H1 (cell line): ENCODE measurements at regions not wholly inside any gene's neighbourhood (a gene's known extent, or its start where the extent isn't known, plus 50 kb on each side); places are given as distances from the start of the nearest gene placed in this dataset.

Experiments used
- CTCF ChIA-PET: fragments of 300-600 bp; sonication (Branson Sonifier 250); formaldehyde crosslinking; loops from one replicate; lab custom pipeline; 2021; ENCODE audit not compliant: partially characterized antibody; lab: Charles Lee
- POLR2A ChIA-PET: fragments of 300-600 bp; sonication (Branson Sonifier 250); formaldehyde crosslinking; loops from one replicate; lab custom pipeline; 2021; ENCODE audit warnings: inconsistent platforms; ENCODE audit not compliant: partially characterized antibody; lab: Charles Lee
- DNase-seq, 2 experiments: peaks; one replicate each; pipeline versions ENCODE4 v3.0.0 to v3.0.0-alpha.2; 2010 to 2022; ENCODE audit warnings: low spot score in 2 of 2, low read depth in 1 of 2, mixed read lengths in 1 of 2
- FAIRE-seq: peaks from 2 replicates; lab custom pipeline; 2011; peaks lifted over from hg19 to GRCh38; lab: Jason Lieb, UNC
- H2AFZ ChIP-seq: 2 replicates; pipeline ENCODE4 v1.8.1; 2012; ENCODE audit warnings: low read length, inconsistent platforms
- H2AK5ac ChIP-seq: 2 replicates; pipeline ENCODE4 v1.6.1; 2013; ENCODE audit warnings: low read depth, low read length
- H2BK120ac ChIP-seq: replicated peaks from 2 replicates; pipeline ENCODE3; 2013; ENCODE audit warnings: low read depth, low read length, inconsistent platforms
- H2BK12ac ChIP-seq: 2 replicates; pipeline ENCODE4 v1.6.1; 2013; ENCODE audit warnings: low read depth, low read length
- H2BK15ac ChIP-seq: 2 replicates; pipeline ENCODE4 v1.6.1; 2013; ENCODE audit warnings: low read length
- H2BK20ac ChIP-seq: 2 replicates; pipeline ENCODE4 v1.6.1; 2013; ENCODE audit warnings: low read length
- H2BK5ac ChIP-seq: 2 replicates; pipeline ENCODE4 v1.6.1; 2013; ENCODE audit warnings: low read depth, low read length
- H3K14ac ChIP-seq: 2 replicates; pipeline ENCODE4 v1.6.1; 2013; ENCODE audit warnings: inconsistent platforms; ENCODE audit not compliant: insufficient read length
- H3K18ac ChIP-seq: 2 replicates; pipeline ENCODE4 v1.6.1; 2013; ENCODE audit warnings: low read length; ENCODE audit errors: extremely low read depth
- H3K23ac ChIP-seq: 2 replicates; pipeline ENCODE4 v1.6.1; 2013; ENCODE audit warnings: inconsistent platforms; ENCODE audit not compliant: insufficient read length
- H3K23me2 ChIP-seq: 2 replicates; pipeline ENCODE4 v1.6.1; 2013; ENCODE audit warnings: low read depth, low read length
- H3K27ac ChIP-seq: 2 replicates; pipeline ENCODE4 v1.6.1; 2011; ENCODE audit warnings: low read depth, low read length, inconsistent platforms
- H3K27me3 ChIP-seq, 4 experiments: replicated peaks in 1 of 4; 1 replicate in 1 of 4; 2 replicates in 3 of 4; pipeline versions ENCODE4 v1.6.1 to v1.8.1; 2011 to 2013; ENCODE audit warnings: low read length in 3 of 4, mild to moderate bottlenecking in 3 of 4, inconsistent platforms in 2 of 4, mixed read lengths in 2 of 4, moderate library complexity in 1 of 4; ENCODE audit not compliant: control insufficient read depth in 3 of 4, insufficient read depth in 3 of 4; ENCODE audit errors: extremely low read depth in 1 of 4
- H3K36me3 ChIP-seq, 4 experiments: 2 replicates each; pipeline versions ENCODE4 v1.6.1 to v1.8.1; 2011 to 2013; ENCODE audit warnings: mild to moderate bottlenecking in 4 of 4, low read length in 3 of 4, moderate library complexity in 2 of 4, control low read depth in 1 of 4, inconsistent platforms in 1 of 4; ENCODE audit not compliant: insufficient read depth in 4 of 4, control insufficient read depth in 2 of 4
- H3K4ac ChIP-seq: replicated peaks from 2 replicates; pipeline ENCODE3; 2013; ENCODE audit warnings: low read length, low read depth, mixed read lengths, inconsistent platforms; ENCODE audit not compliant: insufficient read length
- H3K4me1 ChIP-seq, 4 experiments: replicated peaks in 1 of 4; 1 replicate in 1 of 4; 2 replicates in 3 of 4; pipeline versions ENCODE4 v1.6.1 to v1.8.1; 2011 to 2013; ENCODE audit warnings: low read length in 3 of 4, inconsistent platforms in 2 of 4, mixed read lengths in 1 of 4; ENCODE audit not compliant: insufficient read depth in 4 of 4, control insufficient read depth in 3 of 4
- H3K4me2 ChIP-seq, 2 experiments: 2 replicates each; pipeline versions ENCODE4 v1.6.1 to v1.8.1; 2011 to 2013; ENCODE audit warnings: low read depth in 2 of 2, low read length in 2 of 2, control low read depth in 1 of 2, inconsistent platforms in 1 of 2, mild to moderate bottlenecking in 1 of 2; ENCODE audit not compliant: insufficient read depth in 1 of 2
- H3K4me3 ChIP-seq, 4 experiments: fragments of 200-600, 300-600 bp in 1 of 4; sonication (generic), shearing (Covaris generic), sonication (Bioruptor Twin) in 1 of 4; 2 replicates each; pipeline versions ENCODE4 v1.5.1 to v1.8.1; 2011 to 2016; ENCODE audit warnings: low read length in 4 of 4, low read depth in 3 of 4, control low read depth in 2 of 4, inconsistent platforms in 2 of 4, mild to moderate bottlenecking in 2 of 4, mixed read lengths in 1 of 4, moderate library complexity in 1 of 4; ENCODE audit not compliant: insufficient read depth in 2 of 4; ENCODE audit errors: extremely low read depth in 1 of 4
- H3K56ac ChIP-seq: replicated peaks from 2 replicates; pipeline ENCODE3; 2013; ENCODE audit warnings: low read depth, mild to moderate bottlenecking, mixed read lengths, low read length, inconsistent platforms; ENCODE audit not compliant: insufficient read length
- H3K79me1 ChIP-seq: 2 replicates; pipeline ENCODE4 v1.6.1; 2013; ENCODE audit warnings: low read depth, low read length, control low read depth
- H3K79me2 ChIP-seq, 2 experiments: 2 replicates each; pipeline versions ENCODE4 v1.6.1 to v1.8.1; 2012 to 2013; ENCODE audit warnings: low read length in 2 of 2, mild to moderate bottlenecking in 2 of 2, inconsistent platforms in 1 of 2; ENCODE audit not compliant: insufficient read depth in 2 of 2, control insufficient read depth in 1 of 2
- H3K9ac ChIP-seq, 4 experiments: replicated peaks in 1 of 4; 1 replicate in 1 of 4; 2 replicates in 3 of 4; pipeline versions ENCODE4 v1.6.1 to v1.8.1; 2011 to 2013; ENCODE audit warnings: low read depth in 3 of 4, low read length in 3 of 4, control low read depth in 2 of 4, mild to moderate bottlenecking in 2 of 4, moderate library complexity in 2 of 4, inconsistent platforms in 1 of 4; ENCODE audit errors: extremely low read depth in 1 of 4
- H3K9me3 ChIP-seq, 2 experiments: 2 replicates each; pipeline versions ENCODE4 v1.6.1 to v1.8.1; 2012 to 2013; ENCODE audit warnings: mild to moderate bottlenecking in 2 of 2, moderate library complexity in 2 of 2, control low read depth in 1 of 2, inconsistent platforms in 1 of 2, low read depth in 1 of 2, low read length in 1 of 2, mixed read lengths in 1 of 2; ENCODE audit not compliant: insufficient read depth in 2 of 2
- H4K20me1 ChIP-seq, 2 experiments: replicated peaks in 1 of 2; 2 replicates each; pipeline versions ENCODE3 to v1.8.1; 2011 to 2013; ENCODE audit warnings: inconsistent platforms in 2 of 2, low read length in 2 of 2, mild to moderate bottlenecking in 1 of 2; ENCODE audit not compliant: insufficient read depth in 2 of 2, control insufficient read depth in 1 of 2
- H4K5ac ChIP-seq: 2 replicates; pipeline ENCODE4 v1.6.1; 2013; ENCODE audit warnings: low read length, low read depth, mixed read lengths, inconsistent platforms; ENCODE audit not compliant: insufficient read length
- H4K8ac ChIP-seq: 2 replicates; pipeline ENCODE4 v1.8.0; 2013; ENCODE audit warnings: mild to moderate bottlenecking, moderate library complexity, low read length, inconsistent platforms; ENCODE audit not compliant: insufficient read depth; ENCODE audit errors: extremely low read depth
- H4K91ac ChIP-seq: replicated peaks from 2 replicates; pipeline ENCODE3; 2013; ENCODE audit warnings: low read length, mixed read lengths, inconsistent platforms; ENCODE audit not compliant: insufficient read length
- CREB1 ChIP-seq: IDR thresholded peaks from 2 replicates; pipeline ENCODE4 v1.6.1; 2012; ENCODE audit warnings: inconsistent platforms
- KDM5A ChIP-seq: fragments of 200-600 bp; IDR thresholded peaks from 2 replicates; pipeline ENCODE4 v1.7.1; 2012; ENCODE audit warnings: mild to moderate bottlenecking, low read length, inconsistent platforms, mixed read lengths
- POLR2AphosphoS5 ChIP-seq: IDR thresholded peaks from 2 replicates; pipeline ENCODE4 v1.6.1; 2011; ENCODE audit warnings: low read depth, low read length
- TCF12 ChIP-seq: IDR thresholded peaks from 2 replicates; pipeline ENCODE4 v1.6.1; 2011; ENCODE audit warnings: low read depth, mild to moderate bottlenecking, low read length
- YY1 ChIP-seq: IDR thresholded peaks from 2 replicates; pipeline ENCODE4 v1.6.1; 2011; ENCODE audit warnings: low read depth, mild to moderate bottlenecking, low read length
- WGBS, 2 experiments: shearing (Covaris generic) in 1 of 2; methylation state at CpG; one replicate each; pipeline versions ENCODE4 v1.1.6 to v1.1.7; 2013 to 2015; ENCODE audit warnings: low lambda C conversion rate in 2 of 2, mixed read lengths in 2 of 2, inconsistent platforms in 1 of 2, low coverage in 1 of 2, missing lambda C conversion rate in 1 of 2; ENCODE audit not compliant: insufficient replicate concordance in 2 of 2, insufficient coverage in 1 of 2, insufficient read length in 1 of 2; ENCODE audit errors: extremely low coverage in 1 of 2, missing lambda C conversion rate in 1 of 2; 5-methylcytosine and 5-hydroxymethylcytosine counted together
- TF ChIP-seq, protein P1 (sequence below), 3 experiments: IDR thresholded peaks; 1 replicate in 2 of 3; 2 replicates in 1 of 3; pipeline versions ENCODE4 v1.5.1 to v1.6.1; 2011; ENCODE audit warnings: low read length in 3 of 3, mild to moderate bottlenecking in 3 of 3, inconsistent platforms in 2 of 3, low read depth in 1 of 3, moderate library complexity in 1 of 3; ENCODE audit not compliant: insufficient read depth in 1 of 3; ENCODE audit errors: control extremely low read depth in 1 of 3
- TF ChIP-seq, protein P2 (sequence below): IDR thresholded peaks from 2 replicates; pipeline ENCODE4 v1.6.1; 2012; ENCODE audit warnings: inconsistent platforms
- TF ChIP-seq, protein P3 (sequence below): IDR thresholded peaks from 2 replicates; pipeline ENCODE4 v1.6.1; 2011; ENCODE audit warnings: low read length, improper control_type of control experiment

DNA sequence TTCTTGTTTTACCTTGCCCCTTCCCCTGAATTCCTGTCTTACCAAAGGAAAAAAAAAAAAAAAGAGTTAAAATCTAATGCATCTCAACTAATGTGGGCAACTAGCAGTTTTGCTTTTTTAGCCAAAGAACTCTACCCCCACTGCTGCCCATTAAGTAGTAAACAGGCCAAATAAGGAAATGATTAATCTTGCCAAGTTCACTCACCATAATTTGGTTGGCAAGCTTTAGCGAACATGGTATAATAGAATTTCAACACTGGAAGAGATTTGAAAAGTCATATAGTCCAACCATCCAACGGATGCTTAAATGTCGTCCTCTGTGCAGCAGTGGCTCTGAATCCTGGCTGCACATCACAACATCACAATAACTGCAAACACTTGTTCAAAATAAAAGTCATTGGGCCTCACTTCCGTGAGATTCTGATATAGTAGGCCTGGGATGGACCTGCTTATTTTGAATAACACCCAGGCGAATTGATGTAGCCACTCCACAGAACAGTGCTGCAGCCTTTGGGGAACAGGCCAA, 142.0 kb upstream of the UBE2E1 start:
- no peak overlapping the region for H2AFZ ChIP-seq
- H4K20me1 ChIP-seq: no peaks in the 10 kb centered on the region
- no peak overlapping the region for H2AK5ac ChIP-seq
- no peaks in the 10 kb centered on the region for H3K36me3 ChIP-seq
- H3K79me2 ChIP-seq: no peaks in the 10 kb centered on the region
- H3K4me1 ChIP-seq: peaks cover 0 to 4% (median under 1%) of the 10 kb centered on the region in 4 experiments; a peak in 3 of 7 replicates
- H4K5ac ChIP-seq: no peak overlapping the region
- H2BK20ac ChIP-seq: no peak overlapping the region
- ChIA-PET POLR2A (interaction anchor here (0.6 kb wide), 1 partner anchor 109 kb away, joined by 3 read pairs; no protein-coding TSS in a partner anchor), CTCF (interaction anchor here (0.6 to 1.4 kb wide), 3 partner anchors 15 to 1284 kb away, joined by 3 to 4 read pairs (median 3); no protein-coding TSS in a partner anchor)
- no peaks in the 10 kb centered on the region for H3K9me3 ChIP-seq
- H3K9ac ChIP-seq: no peak overlapping the region
- no peak overlapping the region for H3K23ac ChIP-seq
- no peak overlapping the region for H3K4me3 ChIP-seq
- H2BK12ac ChIP-seq: no peak overlapping the region
- no peak overlapping the region for H3K4ac ChIP-seq
- H3K56ac ChIP-seq: no peak overlapping the region
- H3K23me2 ChIP-seq: no peaks in the 10 kb centered on the region
- H2BK120ac ChIP-seq: no peak overlapping the region
- no peak overlapping the region for H4K8ac ChIP-seq
- no peak overlapping the region for H3K4me2 ChIP-seq
- 91% methylated on average over 5 of the region's 5 CpGs; no CpG with 5 or more reads in 1 of the 2 experiments for WGBS, 2 experiments
- H2BK5ac ChIP-seq: no peak overlapping the region
- FAIRE-seq: no peak
- TF ChIP-seq KDM5A (no peak), CREB1 (no peak), POLR2AphosphoS5 (no peak), TCF12 (no peak), YY1 (no peak)
- TF ChIP-seq, protein P1, sequence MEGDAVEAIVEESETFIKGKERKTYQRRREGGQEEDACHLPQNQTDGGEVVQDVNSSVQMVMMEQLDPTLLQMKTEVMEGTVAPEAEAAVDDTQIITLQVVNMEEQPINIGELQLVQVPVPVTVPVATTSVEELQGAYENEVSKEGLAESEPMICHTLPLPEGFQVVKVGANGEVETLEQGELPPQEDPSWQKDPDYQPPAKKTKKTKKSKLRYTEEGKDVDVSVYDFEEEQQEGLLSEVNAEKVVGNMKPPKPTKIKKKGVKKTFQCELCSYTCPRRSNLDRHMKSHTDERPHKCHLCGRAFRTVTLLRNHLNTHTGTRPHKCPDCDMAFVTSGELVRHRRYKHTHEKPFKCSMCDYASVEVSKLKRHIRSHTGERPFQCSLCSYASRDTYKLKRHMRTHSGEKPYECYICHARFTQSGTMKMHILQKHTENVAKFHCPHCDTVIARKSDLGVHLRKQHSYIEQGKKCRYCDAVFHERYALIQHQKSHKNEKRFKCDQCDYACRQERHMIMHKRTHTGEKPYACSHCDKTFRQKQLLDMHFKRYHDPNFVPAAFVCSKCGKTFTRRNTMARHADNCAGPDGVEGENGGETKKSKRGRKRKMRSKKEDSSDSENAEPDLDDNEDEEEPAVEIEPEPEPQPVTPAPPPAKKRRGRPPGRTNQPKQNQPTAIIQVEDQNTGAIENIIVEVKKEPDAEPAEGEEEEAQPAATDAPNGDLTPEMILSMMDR (IDR thresholded peaks at IDR 0.05; ENCODE audit: control extremely low read depth in 1 of 3, insufficient read depth in 1 of 3, low read depth in 1 of 3, low read length in 3 of 3): no peak
- TF ChIP-seq, protein P2, sequence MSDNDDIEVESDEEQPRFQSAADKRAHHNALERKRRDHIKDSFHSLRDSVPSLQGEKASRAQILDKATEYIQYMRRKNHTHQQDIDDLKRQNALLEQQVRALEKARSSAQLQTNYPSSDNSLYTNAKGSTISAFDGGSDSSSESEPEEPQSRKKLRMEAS: no peak
- TF ChIP-seq, protein P3, sequence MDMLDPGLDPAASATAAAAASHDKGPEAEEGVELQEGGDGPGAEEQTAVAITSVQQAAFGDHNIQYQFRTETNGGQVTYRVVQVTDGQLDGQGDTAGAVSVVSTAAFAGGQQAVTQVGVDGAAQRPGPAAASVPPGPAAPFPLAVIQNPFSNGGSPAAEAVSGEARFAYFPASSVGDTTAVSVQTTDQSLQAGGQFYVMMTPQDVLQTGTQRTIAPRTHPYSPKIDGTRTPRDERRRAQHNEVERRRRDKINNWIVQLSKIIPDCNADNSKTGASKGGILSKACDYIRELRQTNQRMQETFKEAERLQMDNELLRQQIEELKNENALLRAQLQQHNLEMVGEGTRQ: no peak
- no peak for DNase-seq
- no peak overlapping the region for H2BK15ac ChIP-seq
- no peak overlapping the region for H3K14ac ChIP-seq
- no peaks in the 10 kb centered on the region for H3K27me3 ChIP-seq
- H3K18ac ChIP-seq: no peak overlapping the region
- no peak overlapping the region for H4K91ac ChIP-seq
- H3K79me1 ChIP-seq: no peaks in the 10 kb centered on the region; the same call in 1 of the 2 replicates
- H3K27ac ChIP-seq: no peak overlapping the region
